ENCODE measurements at regions not wholly inside any gene's neighbourhood (a gene's known extent, or its start where the extent isn't known, plus 50 kb on each side); places are given as distances from the start of the nearest gene placed in this dataset.

GRCh38 chr13:23959231-23959862 is 62.0 kb upstream of the C1QTNF9B start:
- no peaks in the 10 kb centered on the region for H3K27me3 ChIP-seq (ENCODE audit: control insufficient read depth in 1 of 2, insufficient read depth in 2 of 2, low read length in 2 of 2)
- H3K9me3 ChIP-seq (ENCODE audit: control insufficient read depth in 1 of 2, insufficient read depth in 1 of 2, low read length in 2 of 2), result no peaks in the 10 kb centered on the region
- H3K4me3 ChIP-seq (ENCODE audit: low read length), result no peak overlapping the region
- ATAC-seq (ENCODE audit: poor library complexity) (no peak), DNase-seq (no peak)
- H3K36me3 Mint-ChIP-seq (ENCODE audit: low read depth), result no peaks in the 10 kb centered on the region
- intact Hi-C loops (cut with DNase I, micrococcal nuclease), result no loop called here
- no peak overlapping the region for H3K27ac Mint-ChIP-seq
- no peaks in the 10 kb centered on the region for H3K4me1 Mint-ChIP-seq (ENCODE audit: low read depth)
- ChIA-PET CTCF (no interaction called here), POLR2A (no interaction called here)
- no peak overlapping the region for H3K27ac ChIP-seq (ENCODE audit: low read depth in 1 of 2, low read length in 2 of 2)
- H3K9me3 Mint-ChIP-seq, result no peaks in the 10 kb centered on the region
- no peaks in the 10 kb centered on the region for H3K27me3 Mint-ChIP-seq
- no peak for TF ChIP-seq CTCF (IDR thresholded peaks at IDR 0.05)
- H3K36me3 ChIP-seq (ENCODE audit: insufficient read depth, low read length), result no peaks in the 10 kb centered on the region
- no peak overlapping the region for H3K4me3 Mint-ChIP-seq
- no peaks in the 10 kb centered on the region for H3K4me1 ChIP-seq (ENCODE audit: insufficient read depth, low read length)

- POLR2A ChIA-PET, result no interaction called here
- peak in 4 of 14 experiments; percentile 14 to 41 (median 26) for DNase-seq
- intact Hi-C loops (cut with DNase I, micrococcal nuclease), result loop anchor here in 1 of 2 experiments (5.0 kb wide), 1 partner anchor 493 kb away; no protein-coding TSS in a partner anchor
Measured at GRCh38 chr13:23960566-23961156, 63.4 kb upstream of the C1QTNF9B start.

GRCh38 chr13:23963184-23963931 is 66.1 kb upstream of the C1QTNF9B start:
- no peak for DNase-seq
- no peaks in the 10 kb centered on the region for H3K27me3 Mint-ChIP-seq
- no peak for TF ChIP-seq CTCF (IDR thresholded peaks at IDR 0.05)
- Histone ChIP-seq H3K27ac (ENCODE audit: low read depth in 1 of 2, low read length in 2 of 2) (no peak overlapping the region), H3K4me1 (ENCODE audit: insufficient read depth, low read length) (peaks cover 12% of the 10 kb centered on the region), H3K4me3 (ENCODE audit: low read length) (no peak overlapping the region), H3K27me3 (ENCODE audit: control insufficient read depth in 1 of 2, insufficient read depth in 2 of 2, low read length in 2 of 2) (no peaks in the 10 kb centered on the region), H3K9me3 (ENCODE audit: control insufficient read depth in 1 of 2, insufficient read depth in 1 of 2, low read length in 2 of 2) (no peaks in the 10 kb centered on the region), H3K36me3 (ENCODE audit: insufficient read depth, low read length) (no peaks in the 10 kb centered on the region)
- H3K9me3 Mint-ChIP-seq, result no peaks in the 10 kb centered on the region
- intact Hi-C loops (cut with DNase I, micrococcal nuclease), result loop anchor here in 1 of 2 experiments (5.0 kb wide), 1 partner anchor 496 kb away; no protein-coding TSS in a partner anchor
- ChIA-PET POLR2A (no interaction called here), CTCF (no interaction called here)
- H3K4me3 Mint-ChIP-seq, result no peak overlapping the region
- no peak for ATAC-seq (ENCODE audit: poor library complexity)
- peaks cover 13% of the 10 kb centered on the region for H3K4me1 Mint-ChIP-seq (ENCODE audit: low read depth)
- no peak overlapping the region for H3K27ac Mint-ChIP-seq
- no peaks in the 10 kb centered on the region for H3K36me3 Mint-ChIP-seq (ENCODE audit: low read depth)

More at GRCh38 chr13:23960566-23961156, 63.4 kb upstream of the C1QTNF9B start:
- H3K27ac ChIP-seq (ENCODE audit: low read depth in 1 of 2, low read length in 2 of 2), result no peak overlapping the region
- no peak overlapping the region for H3K27ac Mint-ChIP-seq
- no peaks in the 10 kb centered on the region for H3K4me1 ChIP-seq (ENCODE audit: insufficient read depth, low read length)
- no peaks in the 10 kb centered on the region for H3K9me3 Mint-ChIP-seq
- TF ChIP-seq CTCF (IDR thresholded peaks at IDR 0.05), result no peak
- H3K36me3 Mint-ChIP-seq (ENCODE audit: low read depth), result no peaks in the 10 kb centered on the region
- no peaks in the 10 kb centered on the region for H3K9me3 ChIP-seq (ENCODE audit: control insufficient read depth in 1 of 2, insufficient read depth in 1 of 2, low read length in 2 of 2)
- no peaks in the 10 kb centered on the region for H3K27me3 ChIP-seq (ENCODE audit: control insufficient read depth in 1 of 2, insufficient read depth in 2 of 2, low read length in 2 of 2)
- no peaks in the 10 kb centered on the region for H3K36me3 ChIP-seq (ENCODE audit: insufficient read depth, low read length)
- no peak overlapping the region for H3K4me3 ChIP-seq (ENCODE audit: low read length)
- CTCF ChIA-PET, result interaction anchor here (0.8 to 0.9 kb wide), 2 partner anchors 17 to 494 kb away, joined by 3 to 5 read pairs; no protein-coding TSS in a partner anchor
- H3K4me1 Mint-ChIP-seq (ENCODE audit: low read depth), result no peaks in the 10 kb centered on the region
- no peak for ATAC-seq (ENCODE audit: poor library complexity)
- H3K4me3 Mint-ChIP-seq, result no peak overlapping the region
- no peaks in the 10 kb centered on the region for H3K27me3 Mint-ChIP-seq

Data from CD4-positive, alpha-beta T cell (primary cell).